Osteoblast (primary cell): ENCODE measurements at regions not wholly inside any gene's neighbourhood (a gene's known extent, or its start where the extent isn't known, plus 50 kb on each side); places are given as distances from the start of the nearest gene placed in this dataset.

Source experiments
- DNase-seq: peaks from one replicate; pipeline ENCODE4 v3.0.0; 2011; ENCODE audit warnings: low spot score, mixed read lengths; ENCODE audit not compliant: insufficient read length; ENCODE audit errors: missing footprints
- H2AFZ ChIP-seq: 2 replicates; pipeline ENCODE4 v1.6.0; 2011; ENCODE audit warnings: mild to moderate bottlenecking, low read length
- H3K27ac ChIP-seq: 2 replicates; pipeline ENCODE4 v1.5.1; 2011; ENCODE audit warnings: mild to moderate bottlenecking, low read depth, low read length, moderate library complexity
- H3K27me3 ChIP-seq: 2 replicates; pipeline ENCODE4 v1.6.0; 2012; ENCODE audit warnings: mild to moderate bottlenecking, control low read depth, inconsistent platforms, low read length, moderate library complexity; ENCODE audit not compliant: insufficient read depth
- H3K36me3 ChIP-seq: 2 replicates; pipeline ENCODE4 v1.5.1; 2011; ENCODE audit warnings: mild to moderate bottlenecking, low read length, control low read depth, moderate library complexity; ENCODE audit not compliant: insufficient read depth
- H3K4me1 ChIP-seq: 2 replicates; pipeline ENCODE4 v1.5.1; 2011; ENCODE audit warnings: mild to moderate bottlenecking, low read length, control low read depth, moderate library complexity; ENCODE audit not compliant: insufficient read depth
- H3K4me2 ChIP-seq: 2 replicates; pipeline ENCODE4 v1.6.0; 2011; ENCODE audit warnings: mild to moderate bottlenecking, low read length; ENCODE audit not compliant: insufficient read depth
- H3K4me3 ChIP-seq: fragments of 200-600 bp; sonication (generic); 3 replicates; pipeline ENCODE4 v1.5.1; 2012; ENCODE audit warnings: mild to moderate bottlenecking, low read length, inconsistent platforms; ENCODE audit not compliant: insufficient read depth
- H3K79me2 ChIP-seq: 2 replicates; pipeline ENCODE4 v1.6.0; 2012; ENCODE audit warnings: mild to moderate bottlenecking, low read length, control low read depth, inconsistent platforms; ENCODE audit not compliant: insufficient read depth
- H3K9me3 ChIP-seq: 2 replicates; pipeline ENCODE4 v1.5.1; 2011; ENCODE audit warnings: low read depth, low read length, control low read depth
- H4K20me1 ChIP-seq: 2 replicates; pipeline ENCODE4 v1.6.0; 2012; ENCODE audit warnings: mild to moderate bottlenecking, low read length, control low read depth; ENCODE audit not compliant: insufficient read depth
- TF ChIP-seq, protein P1 (sequence below): IDR thresholded peaks from 2 replicates; pipeline ENCODE4 v1.5.1; 2011; ENCODE audit warnings: mild to moderate bottlenecking, low read depth, low read length, moderate library complexity; ENCODE audit errors: extremely low read depth

DNA sequence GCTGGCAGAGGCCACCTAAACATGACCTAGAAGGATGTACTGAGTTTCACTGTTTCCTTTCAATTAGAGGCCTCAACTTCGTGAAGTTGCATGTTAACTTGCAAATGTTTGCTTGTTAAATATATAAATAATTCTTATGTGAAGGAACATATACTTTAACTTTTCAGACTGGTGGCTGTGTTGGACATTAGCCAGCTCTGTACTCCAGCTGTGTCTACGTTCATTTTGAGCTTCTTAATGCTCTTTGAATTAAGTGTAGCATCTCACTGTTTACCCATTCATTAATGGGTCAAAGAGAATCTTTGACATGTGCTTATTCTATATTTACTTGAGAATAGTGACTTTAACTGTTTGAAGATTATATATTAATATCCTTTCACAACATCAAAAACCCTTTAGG lies 823.2 kb upstream of the ID2 start:
- H3K4me3 ChIP-seq, result no peak overlapping the region
- H3K27ac ChIP-seq, result peak overlapping the region; percentile 11
- H2AFZ ChIP-seq, result no peak overlapping the region
- no peak for DNase-seq
- H3K79me2 ChIP-seq, result no peaks in the 10 kb centered on the region
- no peaks in the 10 kb centered on the region for H4K20me1 ChIP-seq
- H3K27me3 ChIP-seq, result no peaks in the 10 kb centered on the region
- H3K9me3 ChIP-seq, result no peaks in the 10 kb centered on the region
- H3K4me2 ChIP-seq, result no peak overlapping the region
- H3K4me1 ChIP-seq, result peaks cover 12% of the 10 kb centered on the region
- TF ChIP-seq, protein P1, sequence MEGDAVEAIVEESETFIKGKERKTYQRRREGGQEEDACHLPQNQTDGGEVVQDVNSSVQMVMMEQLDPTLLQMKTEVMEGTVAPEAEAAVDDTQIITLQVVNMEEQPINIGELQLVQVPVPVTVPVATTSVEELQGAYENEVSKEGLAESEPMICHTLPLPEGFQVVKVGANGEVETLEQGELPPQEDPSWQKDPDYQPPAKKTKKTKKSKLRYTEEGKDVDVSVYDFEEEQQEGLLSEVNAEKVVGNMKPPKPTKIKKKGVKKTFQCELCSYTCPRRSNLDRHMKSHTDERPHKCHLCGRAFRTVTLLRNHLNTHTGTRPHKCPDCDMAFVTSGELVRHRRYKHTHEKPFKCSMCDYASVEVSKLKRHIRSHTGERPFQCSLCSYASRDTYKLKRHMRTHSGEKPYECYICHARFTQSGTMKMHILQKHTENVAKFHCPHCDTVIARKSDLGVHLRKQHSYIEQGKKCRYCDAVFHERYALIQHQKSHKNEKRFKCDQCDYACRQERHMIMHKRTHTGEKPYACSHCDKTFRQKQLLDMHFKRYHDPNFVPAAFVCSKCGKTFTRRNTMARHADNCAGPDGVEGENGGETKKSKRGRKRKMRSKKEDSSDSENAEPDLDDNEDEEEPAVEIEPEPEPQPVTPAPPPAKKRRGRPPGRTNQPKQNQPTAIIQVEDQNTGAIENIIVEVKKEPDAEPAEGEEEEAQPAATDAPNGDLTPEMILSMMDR, result no peak
- H3K36me3 ChIP-seq, result no peaks in the 10 kb centered on the region

GRCh38 chr2:7860693-7861092 lies 821.2 kb upstream of the ID2 start:
- peaks cover 12% of the 10 kb centered on the region for H3K4me1 ChIP-seq
- H4K20me1 ChIP-seq, result no peaks in the 10 kb centered on the region
- no peaks in the 10 kb centered on the region for H3K27me3 ChIP-seq
- H3K4me3 ChIP-seq, result no peak overlapping the region
- no peaks in the 10 kb centered on the region for H3K79me2 ChIP-seq
- H3K27ac ChIP-seq, result no peak overlapping the region
- TF ChIP-seq, protein P1, result no peak
- DNase-seq, result peak; percentile 89
- no peaks in the 10 kb centered on the region for H3K9me3 ChIP-seq
- H3K36me3 ChIP-seq, result no peaks in the 10 kb centered on the region
- no peak overlapping the region for H2AFZ ChIP-seq
- H3K4me2 ChIP-seq, result peak overlapping the region; percentile 3

- H3K4me3 ChIP-seq, result no peak overlapping the region
- H3K27ac ChIP-seq, result no peak overlapping the region
- no peaks in the 10 kb centered on the region for H4K20me1 ChIP-seq
- H3K9me3 ChIP-seq, result no peaks in the 10 kb centered on the region
- H3K4me1 ChIP-seq, result peaks cover 12% of the 10 kb centered on the region
- TF ChIP-seq, protein P1, result no peak
- no peak overlapping the region for H3K4me2 ChIP-seq
- no peak for DNase-seq
- H2AFZ ChIP-seq, result peak overlapping the region; percentile 28
- H3K36me3 ChIP-seq, result no peaks in the 10 kb centered on the region
- H3K79me2 ChIP-seq, result no peaks in the 10 kb centered on the region
- H3K27me3 ChIP-seq, result no peaks in the 10 kb centered on the region
Observed at GRCh38 chr2:7861910-7862702, 819.8 kb upstream of the ID2 start.

DNA sequence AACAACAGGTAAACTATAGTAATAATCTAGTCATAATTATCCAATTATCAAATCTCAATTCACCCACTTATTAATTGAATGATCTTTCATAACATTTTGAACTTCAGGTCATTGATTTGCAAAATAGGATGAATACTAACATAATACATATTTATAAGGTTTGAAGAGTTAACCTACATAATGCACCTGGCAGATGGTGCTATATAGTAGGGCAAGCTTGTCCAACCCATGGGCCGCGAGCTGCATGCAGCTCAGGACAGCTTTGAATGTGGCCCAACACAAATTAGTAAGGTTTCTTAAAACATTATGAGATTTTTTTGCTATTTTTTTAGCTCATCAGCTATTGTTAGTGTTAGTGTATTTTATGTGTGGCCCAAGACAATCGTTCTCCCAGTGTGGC lies 815.8 kb upstream of the ID2 start:
- no peak overlapping the region for H3K4me2 ChIP-seq
- H3K4me1 ChIP-seq, result no peaks in the 10 kb centered on the region
- no peaks in the 10 kb centered on the region for H3K27me3 ChIP-seq
- no peaks in the 10 kb centered on the region for H3K36me3 ChIP-seq
- no peak overlapping the region for H2AFZ ChIP-seq
- H3K9me3 ChIP-seq, result no peaks in the 10 kb centered on the region
- no peaks in the 10 kb centered on the region for H4K20me1 ChIP-seq
- TF ChIP-seq, protein P1, result no peak
- H3K27ac ChIP-seq, result no peak overlapping the region
- DNase-seq, result no peak
- no peaks in the 10 kb centered on the region for H3K79me2 ChIP-seq
- no peak overlapping the region for H3K4me3 ChIP-seq
